Heart right ventricle (tissue), 16 donors: ENCODE measurements at regions not wholly inside any gene's neighbourhood (a gene's known extent, or its start where the extent isn't known, plus 50 kb on each side); places are given as distances from the start of the nearest gene placed in this dataset.
A peak's percentile ranks its signal among the peaks of the same experiment; 100 is the strongest.

Source experiments
- ATAC-seq, 8 donors: fragments of 200-7000 bp; cut with Tn5 transposase; one replicate each; pipeline ENCODE4 v1.9.1; 2020; ENCODE audit warnings: mild to moderate bottlenecking in 8 of 8, moderate library complexity in 8 of 8, moderate number of reproducible peaks in 1 of 8
- DNase-seq, 2 donors: peaks; one replicate each; pipeline ENCODE4 v3.0.0-alpha.2; 2020
- H3K27ac ChIP-seq, 10 donors: fragments of 200-600 bp; sonication (generic) in 2 of 10; one replicate each; pipeline versions ENCODE4 v1.5.0 to v1.8.0; 2020 to 2022; ENCODE audit warnings: mild to moderate bottlenecking in 3 of 10
- H3K27me3 ChIP-seq, 7 donors: fragments of 200-600 bp; one replicate each; pipeline ENCODE4 v1.8.0; 2021 to 2022; ENCODE audit warnings: mild to moderate bottlenecking in 2 of 7
- H3K36me3 ChIP-seq, 9 donors: fragments of 200-600 bp; sonication (generic) in 1 of 9; one replicate each; pipeline versions ENCODE4 v1.5.0 to v1.8.0; 2020 to 2022; ENCODE audit warnings: mild to moderate bottlenecking in 2 of 9
- H3K4me1 ChIP-seq, 9 donors: fragments of 200-600 bp; sonication (generic) in 1 of 9; one replicate each; pipeline versions ENCODE4 v1.5.0 to v1.8.0; 2020 to 2022; ENCODE audit warnings: mild to moderate bottlenecking in 4 of 9
- H3K4me3 ChIP-seq, 10 donors: fragments of 200-600 bp; sonication (generic) in 2 of 10; one replicate each; pipeline versions ENCODE4 v1.5.0 to v1.8.0; 2020 to 2022; ENCODE audit warnings: mild to moderate bottlenecking in 7 of 10, moderate library complexity in 2 of 10
- H3K9me3 ChIP-seq, 11 donors: fragments of 200-600 bp in 10 of 11; sonication (generic) in 2 of 11; one replicate each; pipeline versions ENCODE4 v1.5.0 to v1.8.0; 2013 to 2022; ENCODE audit warnings: mild to moderate bottlenecking in 2 of 11, control low read depth in 1 of 11, moderate library complexity in 1 of 11
- CTCF ChIP-seq, 9 donors: fragments of 200-600 bp; sonication (generic) in 2 of 9; IDR thresholded peaks; one replicate each; pipeline versions ENCODE4 v1.5.0 to v1.8.0; 2021 to 2022; ENCODE audit warnings: antibody characterized with exemption in 9 of 9, mild to moderate bottlenecking in 5 of 9, moderate library complexity in 1 of 9
- WGBS, 2 donors: extraction: QIAGEN DNeasy Blood & Tissue Kit; methylation state at CpG; one replicate each; pipeline ENCODE4 v1.1.7; 2013; ENCODE audit warnings: inconsistent platforms in 1 of 2; 5-methylcytosine and 5-hydroxymethylcytosine counted together
- intact Hi-C, 10 donors: fragments of 100-400 bp; cut with DNase I; formaldehyde crosslinking; loops; one replicate each; pipeline versions ENCODE4 v1.11.1 to v1.14.2; 2022
- donor health status: Arrhythmogenic right ventricular cardiomyopathy.
- donor health status: ischemic (EF 13 %, LVEDD 7.1; RV severe dilation, severe dysfunction).
- donor health status: healthy with polysubstance abuse.
- donor health status: DM: no; HTN: yes; CAD: no.
- donor health status: DM: no; HTN: no; CAD: no.
- donor health status: ischemic (EF 25% LVEDD 6.9; RV normal size, moderate dysfunction).
- donor health status: ischemic (EF 25% LVEDD 5.7; RV mildly dilated, moderate dysfunction).
- donor health status: healthy.
- donor health status: DM: yes; HTN: yes; CAD: no.
- donor health status: Ischemic cardiomyopathy.
- donor health status: ischemic (EF 35%, LVEDD 5.7; RV mildly dilated, moderate dysfunction).
- donor health status: nonischemic (EF 11% LVEDD 7.7; RV severe dilation, severe dysfunction).
- donor health status: DM: yes; HTN: yes; CAD: no.
- donor health status: PGD.
- donor health status: ischemic (EF 29% LVEDD 5.4; RV normal size, mild dysfunction).
- donor health status: nonischemic (EF 23%, LVEDD 6.1; RV moderate dilation, normal function).

- intact Hi-C loops: no loop called here
- H3K27ac ChIP-seq: no peak overlapping the region
- peaks cover 0 to 11% (median 0%) of the 10 kb centered on the region in 9 donors for H3K4me1 ChIP-seq
- WGBS, 2 donors: 41 to 53% methylated on average over 3 of the region's 3 CpGs
- H3K4me3 ChIP-seq: no peak overlapping the region
- H3K27me3 ChIP-seq: no peaks in the 10 kb centered on the region
- DNase-seq: no peak
- peak in 1 of 8 donors; percentile 25 for ATAC-seq
- H3K9me3 ChIP-seq: no peaks in the 10 kb centered on the region
- H3K36me3 ChIP-seq: no peaks in the 10 kb centered on the region
- no peak for TF ChIP-seq CTCF (IDR thresholded peaks at IDR 0.05)
Measured at GRCh38 chr18:29078273-29078672, 901.3 kb upstream of the CDH2 start.

DNA sequence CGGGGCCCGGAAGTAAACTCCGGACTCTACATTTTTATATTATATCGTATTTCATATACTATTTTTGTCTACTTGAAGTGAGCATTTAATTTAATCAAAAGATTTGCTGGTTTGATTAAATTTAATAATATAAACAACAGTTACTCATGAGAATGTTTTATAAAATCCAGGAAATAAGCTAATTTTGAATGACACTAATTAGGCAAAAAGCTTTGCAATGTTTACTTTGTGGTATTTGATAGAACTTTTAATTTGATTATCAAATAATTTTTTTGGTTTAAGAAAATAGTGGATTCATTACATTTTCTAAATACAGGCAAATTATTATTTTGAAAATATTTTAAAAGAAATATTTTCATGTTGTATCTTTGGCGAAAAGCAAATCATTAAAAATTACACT lies 900.4 kb upstream of the CDH2 start:
- Histone ChIP-seq H3K4me3 (no peak overlapping the region), H3K27me3 (no peaks in the 10 kb centered on the region), H3K4me1 (peaks cover 0 to 11% (median 0%) of the 10 kb centered on the region in 9 donors), H3K36me3 (no peaks in the 10 kb centered on the region), H3K27ac (no peak overlapping the region), H3K9me3 (no peaks in the 10 kb centered on the region)
- no peak for TF ChIP-seq CTCF (IDR thresholded peaks at IDR 0.05)
- ATAC-seq (no peak), DNase-seq (no peak)
- intact Hi-C loops: no loop called here
- 96% methylated on average over 5 of the region's 5 CpGs for WGBS, 2 donors

GRCh38 chr18:29076645-29077044 lies 899.7 kb upstream of the CDH2 start:
- Histone ChIP-seq H3K36me3 (no peaks in the 10 kb centered on the region), H3K4me3 (no peak overlapping the region), H3K27me3 (no peaks in the 10 kb centered on the region), H3K27ac (peak overlapping the region in 1 of 10 donors; percentile 30), H3K9me3 (no peaks in the 10 kb centered on the region), H3K4me1 (peaks cover 0 to 11% (median 0%) of the 10 kb centered on the region in 9 donors)
- no peak for TF ChIP-seq CTCF (IDR thresholded peaks at IDR 0.05)
- WGBS, 2 donors: 39 to 48% methylated on average over 2 of the region's 2 CpGs
- no peak for DNase-seq
- peak in 1 of 8 donors; percentile 71 for ATAC-seq
- intact Hi-C loops: no loop called here

GRCh38 chr18:29074147-29074546 lies 897.2 kb upstream of the CDH2 start:
- 82 to 84% methylated on average over 2 of the region's 2 CpGs for WGBS, 2 donors
- Histone ChIP-seq H3K9me3 (no peaks in the 10 kb centered on the region), H3K27ac (no peak overlapping the region), H3K4me1 (peaks cover 0 to 11% (median 0%) of the 10 kb centered on the region in 9 donors), H3K27me3 (no peaks in the 10 kb centered on the region), H3K4me3 (no peak overlapping the region), H3K36me3 (no peaks in the 10 kb centered on the region)
- intact Hi-C loops: no loop called here
- DNase-seq (no peak), ATAC-seq (no peak)
- TF ChIP-seq CTCF (IDR thresholded peaks at IDR 0.05): no peak
